HUES48 (cell line): ENCODE measurements at regions not wholly inside any gene's neighbourhood (a gene's known extent, or its start where the extent isn't known, plus 50 kb on each side); places are given as distances from the start of the nearest gene placed in this dataset.

Experiments
- H3K27ac ChIP-seq: one replicate; pipeline ENCODE4 v1.7.0; 2013; ENCODE audit warnings: low read depth, low read length, inconsistent platforms
- H3K27me3 ChIP-seq: 2 replicates; pipeline ENCODE4 v1.6.1; 2013; ENCODE audit warnings: mild to moderate bottlenecking, low read length; ENCODE audit not compliant: control insufficient read depth, insufficient read depth
- H3K36me3 ChIP-seq: 2 replicates; pipeline ENCODE4 v1.6.1; 2013; ENCODE audit warnings: low read length; ENCODE audit not compliant: control insufficient read depth, insufficient read depth
- H3K4me1 ChIP-seq: 2 replicates; pipeline ENCODE4 v1.6.1; 2013; ENCODE audit warnings: mild to moderate bottlenecking, low read length; ENCODE audit not compliant: control insufficient read depth, insufficient read depth
- H3K4me3 ChIP-seq: 2 replicates; pipeline ENCODE4 v1.5.1; 2013; ENCODE audit warnings: mild to moderate bottlenecking, low read depth, low read length
- H3K9ac ChIP-seq: 2 replicates; pipeline ENCODE4 v1.6.1; 2013; ENCODE audit warnings: mild to moderate bottlenecking, low read depth, low read length, moderate library complexity
- H3K9me3 ChIP-seq: 2 replicates; pipeline ENCODE4 v1.6.1; 2013; ENCODE audit warnings: low read length; ENCODE audit not compliant: control insufficient read depth, insufficient read depth

DNA sequence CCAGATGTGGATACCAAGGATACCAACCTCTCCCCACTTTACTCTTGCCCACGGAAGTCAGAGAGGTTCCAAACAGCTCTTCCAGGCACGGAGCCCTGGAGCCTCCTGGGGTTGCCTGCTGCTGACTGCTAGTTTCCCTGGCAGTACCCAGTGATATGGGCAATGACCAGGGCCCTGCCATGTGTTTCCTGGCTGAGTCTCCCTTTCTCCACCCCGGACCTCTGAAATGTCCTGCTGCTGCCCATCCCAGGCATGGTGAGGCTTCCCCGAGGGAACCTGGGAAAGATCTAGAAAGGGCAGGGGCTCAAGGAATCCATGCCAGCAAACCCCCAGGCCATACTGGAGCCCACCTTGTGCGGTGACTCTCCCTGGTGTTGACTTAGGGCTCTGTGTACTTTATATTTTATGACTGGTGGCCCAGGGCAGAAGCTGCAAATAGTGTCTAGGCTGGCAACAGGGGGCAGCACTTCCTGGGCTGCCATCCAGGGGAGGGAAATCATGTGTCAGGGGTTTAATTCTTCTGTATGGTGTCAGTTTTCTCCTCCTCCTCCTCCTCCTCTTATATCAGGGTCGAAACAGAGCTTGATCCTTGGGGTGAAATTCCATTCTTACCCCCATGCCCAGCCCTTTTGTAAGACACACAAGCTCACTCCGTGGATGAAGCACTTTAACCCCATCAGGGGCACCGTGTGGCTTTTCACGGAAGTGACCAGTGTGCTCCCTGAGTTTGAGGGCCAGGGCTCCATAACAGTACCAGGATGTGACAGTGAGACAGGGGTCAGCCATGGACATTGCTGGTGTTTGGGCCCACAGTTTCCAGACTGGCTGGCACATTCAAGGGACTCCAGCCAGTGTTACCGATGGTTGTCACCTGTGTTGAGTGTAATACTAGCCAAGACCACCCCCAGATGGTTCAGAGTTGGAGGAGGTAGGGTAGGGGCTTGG lies 62.4 kb upstream of the GDF10 start:
- no peaks in the 10 kb centered on the region for H3K4me1 ChIP-seq
- no peaks in the 10 kb centered on the region for H3K9me3 ChIP-seq
- no peaks in the 10 kb centered on the region for H3K36me3 ChIP-seq
- no peak overlapping the region for H3K4me3 ChIP-seq
- no peaks in the 10 kb centered on the region for H3K27me3 ChIP-seq
- no peak overlapping the region for H3K9ac ChIP-seq
- no peak overlapping the region for H3K27ac ChIP-seq

DNA sequence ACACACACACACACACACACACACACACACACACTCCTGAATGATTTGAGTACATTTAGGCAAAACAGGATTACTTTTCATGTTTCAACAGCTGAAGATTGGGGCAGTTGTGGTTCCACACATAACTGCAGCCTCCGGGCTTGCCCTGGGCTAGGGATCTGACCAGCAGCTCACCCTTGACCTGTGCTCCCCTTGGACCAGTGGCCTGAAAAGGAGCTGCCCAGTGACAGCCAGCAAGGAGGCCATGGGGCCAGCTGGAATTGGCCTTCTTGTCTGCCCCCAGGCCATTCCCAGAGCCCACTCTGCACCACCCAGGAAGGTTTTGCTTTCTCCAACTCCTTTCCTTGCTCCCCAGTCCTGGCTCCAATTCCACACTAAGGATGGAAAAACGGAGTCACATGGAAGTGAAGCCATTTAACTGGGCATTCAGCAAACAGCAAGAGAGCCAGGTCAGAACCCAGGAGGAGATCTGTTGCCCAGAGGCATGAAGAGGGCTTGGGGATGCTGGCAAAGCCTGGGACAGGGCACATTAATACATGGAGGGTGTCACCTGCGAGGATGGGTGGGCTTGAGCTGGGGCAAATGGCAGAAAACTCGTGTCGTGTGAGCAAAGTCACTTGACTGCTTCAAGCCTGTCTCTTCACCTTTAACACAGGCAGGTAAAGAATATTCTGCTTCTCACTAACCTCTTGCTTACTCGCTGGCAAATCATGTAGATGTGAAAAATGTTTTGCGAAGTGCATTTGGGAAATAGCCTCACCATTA lies 61.5 kb upstream of the GDF10 start:
- H3K27me3 ChIP-seq = no peaks in the 10 kb centered on the region
- H3K9ac ChIP-seq = no peak overlapping the region
- no peak overlapping the region for H3K27ac ChIP-seq
- no peak overlapping the region for H3K4me3 ChIP-seq
- no peaks in the 10 kb centered on the region for H3K9me3 ChIP-seq
- H3K4me1 ChIP-seq = no peaks in the 10 kb centered on the region
- no peaks in the 10 kb centered on the region for H3K36me3 ChIP-seq

DNA sequence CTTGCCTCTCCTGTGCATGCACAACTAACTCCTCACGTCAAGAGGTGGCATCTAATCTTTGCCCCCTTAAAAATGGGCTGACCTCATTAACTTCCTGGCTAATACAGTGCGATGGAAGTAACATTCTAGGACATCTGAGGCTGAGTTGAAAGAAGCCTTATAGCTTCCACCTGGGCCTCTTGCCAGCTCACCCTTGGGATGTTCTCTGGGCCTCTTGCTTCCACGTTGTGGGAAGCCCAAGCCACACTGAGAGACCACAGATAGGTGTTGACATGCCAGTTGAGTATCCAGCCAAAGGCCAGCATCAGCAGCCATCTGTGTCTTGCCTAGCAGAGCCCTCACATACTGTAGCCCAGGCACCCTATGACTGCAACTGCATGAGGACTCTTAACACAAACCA lies 60.8 kb upstream of the GDF10 start:
- Histone ChIP-seq H3K36me3 (no peaks in the 10 kb centered on the region), H3K27me3 (no peaks in the 10 kb centered on the region), H3K9me3 (no peaks in the 10 kb centered on the region), H3K27ac (no peak overlapping the region), H3K4me1 (no peaks in the 10 kb centered on the region), H3K4me3 (no peak overlapping the region), H3K9ac (no peak overlapping the region)

DNA sequence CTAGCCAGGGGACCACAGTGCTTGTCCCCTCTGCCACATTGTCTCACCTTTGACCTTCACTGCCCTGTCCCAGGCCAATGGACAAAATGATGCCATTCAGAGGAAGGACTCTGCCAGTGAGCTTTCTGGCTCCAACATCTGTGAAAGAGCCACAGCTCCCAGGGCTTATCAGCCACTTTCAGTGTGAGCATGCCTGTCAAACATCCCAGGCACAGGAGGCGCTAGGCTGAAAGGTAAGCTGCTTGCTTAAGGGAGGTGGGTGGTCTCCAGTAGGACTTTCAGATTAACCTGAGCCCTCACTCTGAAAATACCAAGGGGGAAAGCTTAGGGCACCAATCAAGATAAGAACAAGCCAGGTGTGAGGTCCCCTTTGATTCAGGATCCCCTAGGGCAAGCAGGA lies 59.8 kb upstream of the GDF10 start:
- Histone ChIP-seq H3K9me3 (no peaks in the 10 kb centered on the region), H3K4me1 (no peaks in the 10 kb centered on the region), H3K27ac (no peak overlapping the region), H3K4me3 (no peak overlapping the region), H3K9ac (no peak overlapping the region), H3K27me3 (no peaks in the 10 kb centered on the region), H3K36me3 (no peaks in the 10 kb centered on the region)

DNA sequence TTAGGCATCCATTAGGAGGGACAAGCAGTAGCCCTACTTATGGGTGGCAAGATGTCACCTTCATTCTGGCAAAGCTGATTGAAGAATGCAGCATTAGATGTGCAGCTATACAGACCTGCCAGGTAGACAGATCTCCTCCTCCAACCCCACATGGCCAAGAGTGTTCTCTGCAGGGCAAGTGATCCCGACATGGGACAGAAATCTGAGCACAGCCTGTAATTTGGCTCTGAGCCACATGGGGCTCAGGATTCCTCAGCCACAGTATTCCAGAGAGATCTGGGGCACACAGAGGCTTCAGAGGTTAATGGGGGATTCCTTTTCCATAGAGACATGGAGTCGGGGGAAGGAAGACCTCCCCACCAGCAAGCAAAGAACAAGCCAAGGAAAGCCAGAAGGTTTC lies 58.7 kb upstream of the GDF10 start:
- no peaks in the 10 kb centered on the region for H3K9me3 ChIP-seq
- no peaks in the 10 kb centered on the region for H3K36me3 ChIP-seq

DNA sequence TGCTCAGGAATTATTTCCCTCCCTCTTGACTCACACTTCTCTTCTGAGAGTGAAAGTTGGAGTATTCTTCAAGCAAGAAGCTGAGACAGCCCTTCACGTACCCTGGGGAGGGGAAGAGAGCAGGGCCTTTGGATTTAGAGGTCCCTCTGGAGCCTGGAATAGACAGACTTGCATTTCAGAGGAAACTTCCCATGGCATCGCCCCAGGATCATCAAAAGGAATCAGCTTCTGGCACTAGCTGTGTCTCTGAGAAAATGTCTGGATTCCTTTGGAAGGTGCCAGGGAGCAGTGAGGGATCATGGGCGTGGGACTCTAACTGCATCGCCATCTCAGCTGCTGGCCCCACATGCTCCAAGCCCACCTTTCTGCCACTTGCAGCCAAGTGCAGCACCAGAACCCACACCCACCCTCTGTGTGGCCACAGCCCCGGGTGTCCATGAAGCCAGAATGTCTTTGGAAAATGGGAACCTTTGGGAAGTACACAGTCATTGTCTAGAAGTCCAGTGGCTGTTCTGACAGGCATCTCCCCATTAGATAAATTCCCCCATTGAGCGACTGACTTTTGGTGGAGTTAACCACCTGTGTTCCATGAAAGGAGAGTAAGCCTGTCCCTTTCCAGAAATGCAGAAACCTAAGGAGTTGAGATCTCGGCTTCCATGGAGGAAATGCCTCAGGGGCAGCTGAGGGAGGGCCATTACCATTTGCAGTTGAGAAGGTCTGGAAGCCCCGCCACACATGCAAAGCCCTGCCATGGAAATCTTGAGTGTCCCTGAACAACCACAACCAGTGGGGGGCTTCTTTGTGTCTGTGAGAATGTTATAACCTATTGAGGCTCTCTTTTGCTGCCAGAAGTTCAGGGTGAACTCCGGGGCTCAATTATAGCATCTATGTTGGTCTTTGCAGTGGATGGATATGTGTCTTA lies 57.8 kb upstream of the GDF10 start:
- Histone ChIP-seq H3K27ac (no peak overlapping the region), H3K4me3 (no peak overlapping the region), H3K9ac (no peak overlapping the region), H3K36me3 (no peaks in the 10 kb centered on the region), H3K9me3 (no peaks in the 10 kb centered on the region), H3K27me3 (no peaks in the 10 kb centered on the region), H3K4me1 (no peaks in the 10 kb centered on the region)

More for the DNA sequence above, 58.7 kb upstream of the GDF10 start:
- Histone ChIP-seq H3K4me3 (no peak overlapping the region), H3K27me3 (no peaks in the 10 kb centered on the region), H3K9ac (no peak overlapping the region), H3K27ac (no peak overlapping the region), H3K4me1 (no peaks in the 10 kb centered on the region)

DNA sequence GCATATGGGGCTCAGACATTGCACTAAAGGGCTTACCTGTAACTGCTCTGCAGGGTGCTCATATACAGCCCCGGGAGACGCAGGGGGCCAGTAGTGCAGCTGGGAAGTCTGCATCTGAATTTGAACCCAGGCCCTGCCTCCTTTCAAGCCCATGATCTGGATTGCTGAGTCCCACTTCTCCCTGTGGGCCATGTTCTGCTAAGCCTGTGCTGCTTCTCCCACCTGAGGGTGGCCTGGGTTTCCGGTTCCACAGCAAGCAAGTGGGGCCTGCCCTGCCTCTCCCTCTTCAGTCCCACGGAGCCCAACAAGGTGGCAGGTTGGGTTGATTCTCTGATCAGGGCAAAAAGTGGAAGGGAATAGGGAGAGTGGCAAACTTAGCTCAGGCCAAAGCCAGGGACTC lies 56.6 kb upstream of the GDF10 start:
- Histone ChIP-seq H3K27me3 (no peaks in the 10 kb centered on the region), H3K9ac (no peak overlapping the region), H3K36me3 (no peaks in the 10 kb centered on the region), H3K4me3 (no peak overlapping the region), H3K4me1 (no peaks in the 10 kb centered on the region), H3K27ac (no peak overlapping the region), H3K9me3 (no peaks in the 10 kb centered on the region)

DNA sequence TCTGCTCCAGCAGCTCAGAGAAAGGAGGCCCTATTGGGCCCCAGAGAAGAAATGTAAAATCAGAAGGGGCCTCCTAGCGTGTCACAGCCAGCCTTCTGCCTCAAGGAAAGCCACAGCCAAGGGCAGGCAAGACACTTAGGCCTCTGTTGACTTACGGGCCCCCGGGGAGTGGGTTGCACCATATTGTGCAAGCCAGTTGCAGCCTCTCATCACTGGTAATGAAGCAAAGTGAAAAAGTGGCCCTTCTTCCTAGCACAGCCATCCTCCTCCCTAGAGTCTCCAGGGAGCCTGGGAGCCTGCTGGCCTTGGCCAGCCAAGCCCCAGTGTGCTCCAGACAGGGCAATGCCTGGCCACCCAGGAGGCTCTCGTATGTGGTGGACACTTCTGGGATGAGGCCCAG lies 56.2 kb upstream of the GDF10 start:
- Histone ChIP-seq H3K9ac (no peak overlapping the region), H3K9me3 (no peaks in the 10 kb centered on the region), H3K27ac (no peak overlapping the region), H3K36me3 (no peaks in the 10 kb centered on the region), H3K4me1 (no peaks in the 10 kb centered on the region), H3K4me3 (no peak overlapping the region), H3K27me3 (no peaks in the 10 kb centered on the region)

DNA sequence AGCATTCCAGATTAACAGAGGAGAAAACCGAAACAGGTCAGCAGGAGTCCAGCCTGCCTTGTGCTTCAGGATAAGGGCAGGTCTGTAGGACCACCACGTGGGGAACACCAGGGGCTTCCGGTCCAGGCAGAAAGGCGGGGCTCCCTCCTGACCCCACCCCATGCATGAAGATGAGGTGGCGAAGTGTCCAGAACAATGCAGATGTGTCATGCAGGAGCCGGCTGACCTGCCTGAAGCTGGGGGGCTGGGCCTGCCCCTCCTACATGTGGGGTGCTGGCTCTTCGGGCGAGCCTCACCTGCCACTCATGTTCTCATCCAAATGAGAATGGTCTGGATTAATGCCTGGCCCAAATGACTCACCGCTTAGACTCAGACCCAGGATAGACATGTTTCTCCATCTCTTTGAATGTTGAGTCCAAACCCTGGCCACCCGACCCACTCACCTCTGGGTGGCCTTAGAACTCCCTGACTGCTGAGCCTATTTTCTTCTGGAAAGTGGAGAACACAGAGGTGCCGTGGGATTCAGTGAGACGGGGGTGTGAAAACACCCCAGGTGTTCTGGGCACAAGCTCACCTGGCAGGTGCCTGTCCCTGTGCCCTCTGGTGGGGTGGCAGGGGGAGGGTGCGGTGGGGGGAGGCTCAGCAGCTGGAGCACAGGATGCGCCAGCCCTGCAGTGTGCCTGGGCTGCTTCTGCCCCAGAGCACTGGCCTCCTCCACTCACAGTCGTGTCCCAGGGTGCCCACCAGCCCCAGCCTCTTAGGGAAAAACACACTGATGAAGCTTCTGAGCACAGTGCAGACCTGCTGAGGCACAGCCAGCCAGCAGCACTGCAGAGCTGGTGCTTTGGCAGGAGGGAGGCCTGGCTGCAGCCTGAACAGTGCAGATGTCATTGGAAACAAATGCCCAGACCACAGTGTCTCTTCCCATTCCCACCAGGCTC lies 55.2 kb upstream of the GDF10 start:
- Histone ChIP-seq H3K9me3 (no peaks in the 10 kb centered on the region), H3K4me3 (no peak overlapping the region), H3K27ac (no peak overlapping the region), H3K27me3 (no peaks in the 10 kb centered on the region), H3K9ac (no peak overlapping the region), H3K4me1 (no peaks in the 10 kb centered on the region), H3K36me3 (no peaks in the 10 kb centered on the region)
